ENCODE measurements at regions not wholly inside any gene's neighbourhood (a gene's known extent, or its start where the extent isn't known, plus 50 kb on each side); places are given as distances from the start of the nearest gene placed in this dataset.

DNA sequence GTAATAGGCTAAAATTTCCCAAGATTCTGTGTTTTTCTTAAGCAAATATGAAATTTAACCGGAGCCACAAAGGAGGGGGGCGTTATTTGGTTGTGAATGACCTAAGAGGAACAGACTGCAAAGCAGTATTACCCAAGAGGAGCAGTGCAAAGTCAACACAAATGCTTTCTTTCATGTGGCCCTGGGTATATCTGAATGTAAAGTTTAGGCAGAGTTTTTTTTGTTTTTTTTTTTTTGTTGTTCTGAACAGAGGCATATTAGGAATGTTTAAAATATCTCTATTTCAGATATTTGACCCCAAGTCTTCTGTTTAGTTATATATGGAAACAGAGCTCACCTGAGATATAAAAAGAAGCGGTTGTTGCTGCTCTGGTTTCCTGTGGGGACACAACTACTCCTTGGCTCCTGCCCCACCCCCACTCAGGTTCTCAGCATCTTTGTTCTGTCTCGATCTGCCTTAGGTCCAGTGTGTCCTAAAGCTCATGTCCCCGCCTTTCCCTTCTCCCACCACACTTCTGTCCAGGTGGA is 220.7 kb downstream of the RFC3 start:
- no peak for DNase-seq (ENCODE audit: low read depth)

DNA sequence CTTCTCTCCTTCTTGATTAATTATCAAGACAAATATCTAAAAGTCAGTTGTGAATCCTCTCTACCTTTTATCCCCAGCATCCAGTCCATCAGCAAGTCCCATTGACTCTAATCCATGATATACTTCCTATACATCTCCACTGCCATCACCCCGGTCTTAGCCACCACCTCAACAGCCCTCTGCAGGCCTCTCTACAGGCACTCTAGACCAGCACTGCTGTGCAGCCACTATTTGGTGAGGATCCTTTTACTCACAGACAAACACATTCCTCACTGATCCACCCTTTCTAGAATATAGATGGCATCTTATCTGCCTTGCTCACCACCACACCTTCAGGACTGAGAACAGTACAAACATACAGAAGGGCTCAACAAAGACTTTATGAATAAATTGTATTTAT is 221.7 kb downstream of the RFC3 start:
- no peak for DNase-seq (ENCODE audit: low read depth)

DNA sequence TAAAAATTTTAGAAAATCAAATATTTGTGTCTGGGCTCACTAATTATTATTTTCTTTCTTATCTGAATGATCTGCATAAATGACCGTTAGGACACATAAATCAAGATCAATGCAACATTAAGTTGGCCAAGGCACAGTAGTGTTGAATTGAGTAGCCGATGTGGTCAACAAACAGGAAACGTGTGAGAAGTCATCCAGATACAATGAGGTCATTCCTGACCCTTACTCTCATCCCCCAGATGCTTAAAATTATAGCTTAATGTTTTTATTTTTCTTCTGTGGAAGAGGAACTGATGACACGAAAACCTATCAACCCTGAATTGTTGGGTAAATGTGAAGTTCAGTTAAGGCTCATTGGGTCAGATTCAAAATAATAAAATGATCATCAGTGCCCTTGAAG is 222.9 kb downstream of the RFC3 start:
- DNase-seq (ENCODE audit: low read depth) = no peak

DNA sequence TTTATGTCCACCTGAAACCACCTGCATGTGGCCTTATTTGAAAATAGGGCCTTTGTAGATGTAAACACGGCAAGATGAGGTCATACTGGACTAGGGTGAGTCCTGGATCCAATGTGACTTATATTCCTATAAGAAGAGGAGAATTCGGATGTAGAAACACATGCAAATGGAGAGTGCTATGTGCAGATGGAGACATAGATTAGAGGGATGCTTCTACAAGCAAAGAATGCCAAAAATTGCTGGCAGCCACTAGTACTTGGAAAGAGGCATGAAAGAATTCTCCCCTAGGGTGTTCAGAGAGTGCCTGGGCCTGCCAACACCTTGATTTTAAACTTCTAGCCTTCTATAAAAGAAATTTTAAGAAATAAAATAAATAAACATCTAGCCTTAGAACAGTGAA is 226.1 kb downstream of the RFC3 start:
- peak; percentile 11 for DNase-seq (ENCODE audit: low read depth)

DNA sequence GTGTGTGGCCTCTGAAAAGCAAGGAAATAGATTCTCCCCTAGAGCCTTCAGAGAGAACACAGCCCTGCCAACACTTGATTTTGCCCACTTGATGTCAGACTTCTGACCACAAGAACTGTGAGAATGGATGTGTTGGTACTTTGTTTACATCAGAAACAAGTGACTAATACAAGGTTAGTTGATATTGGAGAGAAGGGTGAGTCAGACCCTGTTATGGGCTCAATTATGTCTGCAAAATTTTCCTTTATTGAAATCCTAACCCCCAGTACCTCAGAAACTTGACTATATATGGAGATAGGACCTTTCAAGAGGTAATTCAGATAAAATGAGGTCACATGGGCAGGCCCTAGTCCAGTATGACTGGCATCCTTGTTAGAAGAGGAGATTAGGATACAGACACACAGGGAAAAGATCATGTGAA is 226.7 kb downstream of the RFC3 start:
- peak; percentile 78 for DNase-seq (ENCODE audit: low read depth)

DNA sequence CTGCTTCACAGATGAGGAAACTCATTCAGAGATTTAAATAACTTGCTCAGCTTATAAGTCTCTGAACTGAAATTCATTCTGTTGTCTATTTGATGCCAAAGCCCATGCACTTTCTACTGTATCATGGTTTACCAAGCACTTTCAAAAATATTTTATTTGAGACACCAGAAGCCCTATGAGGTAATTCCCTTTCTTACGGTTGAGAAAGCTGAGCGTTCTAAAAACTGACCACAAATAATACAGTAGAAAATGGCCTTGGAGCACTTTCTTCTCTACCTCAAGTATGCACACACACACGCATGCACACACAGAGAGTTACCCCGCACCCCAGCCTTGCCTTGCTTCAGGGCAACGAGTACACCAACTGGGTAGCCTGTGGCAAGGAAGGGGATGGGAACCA is 228.5 kb downstream of the RFC3 start:
- DNase-seq (ENCODE audit: low read depth) = no peak

DNA sequence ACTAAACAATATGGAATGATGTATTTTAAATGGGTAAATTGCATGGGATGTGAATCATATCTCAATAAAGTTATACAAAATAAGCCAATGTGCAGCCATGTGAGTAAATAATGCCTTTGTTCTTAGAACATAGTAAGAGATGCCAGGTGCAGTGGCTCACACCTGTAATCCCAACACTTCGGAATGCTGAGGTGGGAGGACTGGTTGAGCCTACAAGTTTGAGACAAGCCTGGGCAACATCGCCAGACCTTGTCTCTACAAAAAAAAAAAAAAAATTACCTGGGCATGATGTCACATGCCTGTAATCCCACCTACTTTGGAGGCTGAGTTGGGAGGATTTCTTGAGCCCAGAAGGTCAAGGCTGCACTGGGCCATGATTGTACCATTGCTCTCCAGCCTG is 230.7 kb downstream of the RFC3 start:
- DNase-seq (ENCODE audit: low read depth) = no peak

DNA sequence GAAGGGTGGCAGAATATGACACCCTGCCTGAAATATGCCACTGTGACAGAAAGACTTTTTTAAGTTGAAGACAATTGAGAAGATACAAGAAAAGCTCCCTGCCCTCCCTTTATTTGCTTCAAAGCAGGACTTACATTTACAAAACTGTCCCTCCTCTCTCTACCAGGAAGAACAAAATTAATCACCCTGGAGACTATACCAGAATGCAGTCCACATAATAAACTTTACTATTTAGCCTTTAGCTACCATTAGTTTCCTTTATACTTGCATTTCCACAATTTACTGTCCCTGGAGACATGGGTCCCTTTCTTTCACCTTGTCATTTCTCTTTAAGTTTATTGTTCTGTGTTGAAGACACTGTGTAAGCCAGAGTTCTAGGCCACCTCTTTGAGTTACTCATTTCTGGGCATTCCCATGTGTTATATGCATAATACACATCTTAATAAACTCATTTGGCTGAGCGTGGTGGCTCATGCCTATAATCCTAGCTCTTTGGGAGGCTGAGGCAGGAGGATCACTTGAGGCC is 238.8 kb downstream of the RFC3 start:
- no peak for DNase-seq (ENCODE audit: low read depth)

DNA sequence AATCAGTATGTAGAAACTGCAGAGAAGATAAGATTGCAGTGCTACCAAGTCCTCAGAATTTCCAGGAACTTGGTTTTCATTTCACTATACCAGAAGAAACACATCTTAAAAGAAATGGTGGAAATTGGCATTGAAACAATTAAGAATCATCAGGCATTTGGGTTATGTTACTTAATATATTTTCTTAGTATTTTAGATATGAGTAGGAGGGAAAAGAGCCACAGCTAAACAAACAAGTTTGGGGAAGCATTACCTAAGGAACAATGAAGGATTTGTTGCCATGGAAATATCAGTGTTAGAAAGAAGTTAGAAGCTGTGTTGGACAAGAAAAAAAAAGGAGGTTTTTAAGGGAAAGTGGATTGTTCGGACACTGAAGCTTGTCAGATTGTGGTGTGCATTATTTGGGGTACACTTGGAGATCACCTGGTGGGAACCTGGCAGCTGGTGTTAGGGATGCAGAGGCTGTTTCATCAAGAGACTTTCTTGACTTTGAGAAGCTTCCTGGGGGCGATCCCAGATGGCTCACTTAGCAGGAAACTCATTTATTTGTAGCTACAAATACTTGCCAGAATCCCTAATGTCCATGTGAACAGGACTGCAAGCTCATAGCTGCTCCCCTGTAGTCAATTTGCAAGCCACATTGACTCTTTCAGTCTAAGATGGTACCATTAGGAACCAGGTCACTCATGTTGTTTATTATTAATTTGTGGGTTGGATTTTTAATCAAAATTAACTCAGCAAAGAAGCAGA is 246.7 kb downstream of the RFC3 start:
- DNase-seq (ENCODE audit: low read depth) = no peak

DNA sequence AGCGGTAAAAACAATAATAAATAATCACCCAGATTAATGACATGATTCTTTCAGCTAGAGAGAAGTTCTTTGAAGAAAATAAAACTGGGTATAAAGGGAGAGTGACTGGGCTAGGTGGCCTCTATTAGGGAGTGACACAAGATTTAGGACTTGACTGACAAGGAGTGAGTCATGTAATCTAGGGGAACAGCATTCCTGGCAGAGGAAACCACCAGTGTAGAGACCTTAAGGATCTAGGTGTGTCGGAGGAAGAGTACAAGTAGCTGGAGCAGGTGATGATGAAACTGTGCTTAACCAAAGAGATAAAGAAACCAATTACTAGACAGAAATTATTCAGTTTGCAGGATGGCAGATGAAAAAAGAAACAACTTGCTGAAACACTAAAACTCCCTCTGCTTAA is 248.0 kb downstream of the RFC3 start:
- no peak for DNase-seq (ENCODE audit: low read depth)

DNA sequence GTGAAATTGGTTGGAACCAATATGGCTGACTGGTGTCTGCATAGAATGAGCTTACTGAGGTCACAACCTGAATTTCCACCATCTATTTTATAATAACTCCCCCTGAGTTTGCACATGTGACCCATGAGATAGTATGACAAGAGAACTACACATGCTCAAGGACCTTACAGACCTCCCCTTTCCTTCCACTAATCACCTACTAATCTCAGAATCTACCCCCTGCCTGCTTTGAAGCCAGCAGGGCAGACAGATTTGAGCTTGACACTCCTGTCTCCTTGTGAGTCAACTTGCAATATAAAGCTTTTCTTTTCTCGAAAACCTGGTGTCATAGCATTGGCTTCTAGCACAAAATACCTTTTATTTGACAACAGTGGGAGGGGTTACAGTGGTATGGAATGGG is 248.4 kb downstream of the RFC3 start:
- no peak for DNase-seq (ENCODE audit: low read depth)

DNA sequence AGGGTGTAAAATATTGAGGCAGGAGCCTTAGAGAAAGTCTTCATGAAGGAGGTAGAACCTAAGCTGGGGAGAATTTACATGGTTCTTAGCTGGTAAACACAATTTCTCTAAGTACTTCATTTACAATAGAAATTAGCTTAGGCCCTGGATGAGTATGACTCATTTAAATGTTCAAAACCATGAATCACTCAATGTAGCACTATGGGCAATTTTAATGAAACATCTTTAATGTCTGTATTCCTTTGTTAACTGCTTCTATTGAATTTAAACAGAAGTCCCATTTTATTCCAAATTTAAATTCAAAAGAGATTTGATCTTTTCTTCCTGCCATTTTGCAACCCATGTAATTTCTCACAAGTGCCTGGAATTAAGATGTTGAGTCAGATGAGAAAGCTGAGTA is 252.1 kb downstream of the RFC3 start:
- no peak for DNase-seq (ENCODE audit: low read depth)

DNA sequence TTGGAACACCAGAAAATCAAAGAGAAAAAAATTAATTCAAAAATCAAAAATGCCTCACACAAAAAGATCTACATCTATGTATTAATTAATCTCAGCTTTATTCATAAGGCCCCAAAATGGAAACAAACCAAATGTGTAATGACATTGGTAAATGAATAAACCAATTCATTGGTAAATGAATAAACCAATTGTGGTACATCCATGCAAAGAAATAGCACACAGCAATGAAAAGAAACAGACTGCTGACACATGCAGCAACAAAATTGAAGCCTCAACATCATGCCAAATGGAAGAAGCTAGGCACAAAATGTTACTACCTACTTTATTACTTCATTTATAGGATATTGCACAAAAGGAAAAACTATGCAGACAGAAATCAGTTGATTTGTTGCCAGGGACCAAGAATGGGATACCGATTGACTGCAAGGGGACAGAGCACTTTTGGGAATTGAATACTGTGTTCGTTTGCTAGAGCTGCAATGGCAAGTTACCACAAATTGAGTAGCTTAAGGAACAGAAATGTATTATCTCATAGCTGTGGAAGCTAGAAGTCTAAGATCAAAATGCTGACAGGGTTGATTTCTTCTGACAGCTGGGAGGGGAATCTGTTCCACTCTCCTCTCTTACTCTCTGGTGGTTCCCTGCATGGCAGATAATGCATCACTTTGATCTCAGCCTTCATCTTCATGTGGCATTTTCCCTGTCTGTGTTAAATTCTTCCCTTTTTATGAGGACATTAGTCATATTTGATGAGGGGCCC is 252.8 kb downstream of the RFC3 start:
- no peak for DNase-seq (ENCODE audit: low read depth)

DNA sequence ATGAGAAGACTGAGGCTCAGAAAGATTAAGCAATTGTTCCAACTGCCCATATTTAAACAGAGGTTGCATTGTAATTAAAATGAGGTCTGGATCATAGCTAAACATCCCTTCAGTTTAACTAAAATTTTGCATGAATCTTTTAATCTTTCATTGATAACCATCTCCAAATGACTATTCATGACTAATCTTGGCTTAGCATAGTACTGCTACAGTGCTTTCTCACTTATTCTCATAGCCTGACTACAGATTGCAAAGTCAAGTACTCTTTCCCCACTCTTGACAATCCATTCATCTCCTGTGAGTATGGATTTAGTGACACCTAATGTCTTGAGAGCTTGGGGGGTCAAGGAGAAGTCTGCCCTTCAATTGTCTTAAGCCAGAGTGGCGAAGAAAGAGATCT is 258.4 kb downstream of the RFC3 start:
- DNase-seq (ENCODE audit: low read depth) = no peak

DNA sequence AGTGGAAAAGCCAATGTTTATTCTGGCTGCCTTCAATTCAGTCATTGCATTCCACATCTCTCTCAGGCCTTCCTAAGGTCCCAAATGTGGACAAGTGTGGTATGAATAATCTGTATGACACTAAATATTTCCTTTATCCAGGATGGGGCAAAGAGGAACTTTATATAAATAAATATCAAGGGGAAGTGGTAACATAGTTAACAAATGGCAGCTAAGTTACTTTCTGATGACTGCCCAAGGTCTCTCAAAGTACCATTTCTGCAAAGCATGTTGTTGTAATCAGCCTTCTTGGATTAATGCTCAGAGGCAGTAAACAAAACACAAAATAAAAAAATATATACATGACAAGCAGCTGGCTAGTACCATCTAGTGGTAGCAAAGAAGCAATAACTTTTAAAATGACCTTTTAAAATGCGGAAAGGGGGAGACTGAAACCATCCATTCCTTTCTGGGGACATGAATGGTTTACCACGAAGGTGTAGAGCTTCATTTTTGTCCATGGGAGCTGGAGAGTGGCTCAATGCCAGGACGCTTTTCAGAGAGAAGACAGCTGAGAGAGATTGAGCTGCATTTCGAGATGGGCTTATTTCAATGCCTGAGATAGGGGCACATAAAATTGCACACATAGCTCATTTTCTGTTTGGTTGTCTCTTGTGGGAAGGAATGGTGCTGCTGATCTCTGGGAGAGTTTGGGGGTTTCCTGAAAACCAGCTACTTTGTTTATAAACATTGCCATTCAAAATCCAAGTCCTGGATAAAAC is 259.2 kb downstream of the RFC3 start:
- no peak for DNase-seq (ENCODE audit: low read depth)

DNA sequence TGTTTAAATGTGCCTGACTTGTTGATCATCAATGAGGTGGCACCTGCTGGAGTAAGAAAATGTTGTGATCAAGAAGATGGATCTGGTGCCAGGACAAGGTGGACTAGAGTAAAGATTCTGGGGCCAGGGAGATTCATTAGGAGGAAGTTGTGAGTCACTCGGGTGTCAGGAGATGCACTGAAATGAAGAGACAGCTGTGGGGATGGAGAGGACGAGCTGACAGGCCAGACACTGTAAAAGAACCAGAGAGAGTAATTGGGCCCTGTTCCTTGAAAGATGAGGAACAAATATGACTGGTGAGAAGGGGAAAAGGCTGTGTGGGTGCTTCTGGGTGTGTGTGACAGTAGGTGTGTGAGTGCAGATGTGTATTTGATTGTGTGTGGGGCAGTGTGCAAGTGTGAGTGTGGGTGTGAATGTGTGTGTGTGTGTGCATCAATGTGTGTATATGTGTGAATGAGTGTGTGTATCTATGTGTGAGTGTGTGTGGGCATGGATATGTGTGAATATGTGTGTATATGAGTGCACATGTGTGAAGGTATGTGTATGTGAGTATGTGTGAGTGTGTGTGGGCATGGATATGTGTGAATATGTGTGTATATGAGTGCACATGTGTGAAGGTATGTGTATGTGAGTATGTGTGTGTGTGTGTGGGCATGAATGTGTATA is 260.5 kb downstream of the RFC3 start:
- DNase-seq (ENCODE audit: low read depth) = no peak

DNA sequence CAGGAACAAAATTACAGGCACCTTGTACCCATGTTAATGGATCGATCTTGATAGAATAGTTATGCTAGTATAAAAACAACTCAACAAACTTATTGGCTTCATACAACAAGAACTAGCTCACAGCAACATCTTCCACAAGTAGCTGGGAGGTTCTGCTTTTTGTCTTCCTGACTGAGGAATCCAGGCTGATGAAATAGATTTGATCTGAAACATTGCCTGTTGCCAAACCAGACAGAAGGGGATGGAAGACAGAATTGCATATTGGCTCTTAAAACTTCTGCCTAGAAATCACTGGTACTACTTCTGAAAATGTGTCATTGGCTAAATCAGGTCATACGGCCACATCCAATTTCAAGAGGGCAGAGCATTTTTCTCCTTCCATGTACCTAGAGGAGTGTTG is 267.3 kb downstream of the RFC3 start:
- no peak for DNase-seq (ENCODE audit: low read depth)

DNA sequence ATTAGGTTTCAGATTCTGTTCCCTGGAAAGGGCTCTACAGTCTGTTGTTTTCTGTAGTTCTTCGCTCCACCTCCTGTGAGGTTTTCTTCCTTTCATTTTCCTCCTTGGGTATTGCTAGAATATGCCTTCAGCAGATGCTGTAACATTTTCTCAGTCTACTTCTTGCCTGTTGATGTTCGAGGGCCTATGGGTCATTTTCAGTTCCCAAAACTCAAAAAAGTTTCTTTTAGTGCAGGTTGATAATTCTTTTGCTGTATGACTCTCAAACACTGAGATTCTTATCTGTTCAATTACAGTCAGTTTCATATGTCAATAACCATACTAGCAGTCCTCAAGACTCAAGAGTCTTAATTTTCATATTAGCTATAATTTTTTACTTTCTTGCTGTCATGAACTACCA is 268.3 kb downstream of the RFC3 start:
- DNase-seq (ENCODE audit: low read depth) = no peak

DNA sequence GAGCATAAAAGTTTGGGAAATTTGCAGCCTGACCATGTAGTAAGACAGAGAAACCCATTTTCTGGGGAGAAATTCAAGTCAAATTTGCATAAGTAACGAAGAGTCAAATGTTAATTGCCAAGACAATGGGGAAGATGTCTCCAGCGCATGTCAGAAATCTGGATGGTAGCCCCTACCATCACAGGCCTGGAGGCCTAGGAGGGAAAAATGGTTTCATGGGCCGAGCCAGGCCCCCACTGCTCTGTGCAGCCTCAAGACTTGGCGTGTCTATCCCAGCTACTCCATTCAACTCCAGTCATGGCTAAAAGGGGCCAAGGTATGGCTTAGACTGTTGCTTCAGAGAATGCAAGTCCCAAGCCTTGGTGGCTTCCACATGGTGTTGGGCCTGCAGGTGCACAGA is 269.8 kb downstream of the RFC3 start:
- DNase-seq (ENCODE audit: low read depth) = no peak

DNA sequence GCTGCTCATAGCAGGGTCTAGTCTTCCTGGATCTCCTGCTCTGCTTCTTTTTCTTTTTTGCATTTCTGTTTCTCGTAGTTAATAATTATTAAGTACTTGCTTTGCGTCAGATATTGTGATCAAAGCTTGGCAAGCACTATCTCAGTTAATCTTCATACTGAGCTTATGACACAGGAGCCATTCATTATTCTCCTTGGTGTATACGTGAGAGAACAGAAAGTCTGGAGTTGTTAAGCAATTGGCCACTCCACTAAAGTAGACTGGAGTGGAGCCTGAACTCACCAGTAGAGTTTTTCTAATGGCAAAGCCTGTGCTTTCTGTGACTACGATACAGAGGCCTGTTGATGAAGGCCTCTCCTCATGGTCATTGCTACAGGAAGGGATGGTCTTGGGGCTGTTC is 285.9 kb downstream of the RFC3 start:
- no peak for DNase-seq (ENCODE audit: low read depth)

DNA sequence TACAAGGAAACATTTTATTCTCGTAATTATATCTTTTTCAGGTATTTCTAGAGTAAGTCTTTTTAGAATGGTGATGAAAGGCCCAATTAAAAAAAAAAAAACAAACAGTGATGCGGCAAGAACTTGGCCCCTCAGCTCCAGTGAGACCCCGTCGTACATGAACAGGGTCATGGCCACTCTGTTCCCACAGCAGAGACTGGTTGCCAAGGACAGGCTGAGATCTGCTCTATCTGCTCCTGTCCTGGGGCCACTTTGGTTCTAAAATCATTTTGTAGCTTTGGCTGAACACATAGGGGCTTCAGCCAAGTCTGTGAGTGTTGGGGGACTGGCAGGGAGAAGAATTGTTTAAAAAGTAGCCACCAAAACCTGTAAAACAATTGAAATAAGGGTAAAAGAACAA is 286.9 kb downstream of the RFC3 start:
- no peak for DNase-seq (ENCODE audit: low read depth)

DNA sequence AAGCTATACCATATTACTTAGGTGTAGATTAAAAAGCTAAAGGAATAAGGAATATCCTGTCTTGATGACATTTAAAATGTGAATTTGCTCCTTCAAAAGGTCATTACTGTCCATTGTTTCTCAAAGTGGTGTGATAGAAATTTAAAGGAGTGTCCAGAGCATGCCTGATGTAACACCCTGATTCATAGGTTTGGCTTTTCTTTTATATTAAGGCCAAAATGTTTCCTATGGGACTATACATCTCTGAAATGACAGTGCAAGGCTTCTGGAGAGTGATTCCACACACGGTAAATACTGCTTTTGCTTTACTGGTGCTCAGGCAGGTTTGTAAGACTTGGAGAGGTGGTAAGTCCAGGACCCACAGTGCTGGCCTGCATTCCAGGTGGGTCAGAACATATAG is 289.9 kb downstream of the RFC3 start:
- DNase-seq (ENCODE audit: low read depth) = no peak

Measured in Daoy (cell line).